GM19468 (cell line): ENCODE measurements at regions not wholly inside any gene's neighbourhood (a gene's known extent, or its start where the extent isn't known, plus 50 kb on each side); places are given as distances from the start of the nearest gene placed in this dataset.
"Not testable (repeated sequence)": the region's sequence is repeated elsewhere in the genome, so short reads cannot be mapped to it uniquely, and the experiment has no call there.

Source experiments
- ATAC-seq: cut with Tn5 transposase; IDR thresholded peaks from one replicate; pipeline ENCODE4 v1.9.1; 2021; ENCODE audit warnings: mild to moderate bottlenecking, moderate library complexity, moderate number of reproducible peaks; ENCODE audit not compliant: unreplicated experiment; ENCODE audit errors: extremely low read depth

GRCh38 chr10:81679291-81679690 lies 195.7 kb upstream of the NRG3 start:
- no peak for ATAC-seq

- no peak for ATAC-seq
Observed at GRCh38 chr10:81680359-81680758, 194.6 kb upstream of the NRG3 start.

- no peak for ATAC-seq
Observed at GRCh38 chr10:81688459-81688858, 186.5 kb upstream of the NRG3 start.

GRCh38 chr10:81696609-81697388 lies 178.2 kb upstream of the NRG3 start:
- no peak for ATAC-seq

- ATAC-seq, result no peak
Observed at GRCh38 chr10:81704596-81704995, 170.4 kb upstream of the NRG3 start.

GRCh38 chr10:81708416-81708815 lies 166.6 kb upstream of the NRG3 start:
- ATAC-seq, result no peak

- ATAC-seq, result no peak
Observed at GRCh38 chr10:81708929-81709328, 166.1 kb upstream of the NRG3 start.

- no peak for ATAC-seq
Observed at GRCh38 chr10:81722399-81722798, 152.6 kb upstream of the NRG3 start.

GRCh38 chr10:81724431-81724830 lies 150.6 kb upstream of the NRG3 start:
- no peak for ATAC-seq

- ATAC-seq, result no peak
Observed at GRCh38 chr10:81725851-81726250, 149.1 kb upstream of the NRG3 start.

GRCh38 chr10:81728692-81729091 lies 146.3 kb upstream of the NRG3 start:
- no peak for ATAC-seq

- no peak for ATAC-seq
Observed at GRCh38 chr10:81730891-81731290, 144.1 kb upstream of the NRG3 start.

GRCh38 chr10:81733542-81733941 lies 141.5 kb upstream of the NRG3 start:
- ATAC-seq, result no peak

- not testable (repeated sequence) for ATAC-seq
Observed at GRCh38 chr10:81735167-81735566, 139.8 kb upstream of the NRG3 start.

GRCh38 chr10:81759111-81759510 lies 115.9 kb upstream of the NRG3 start:
- no peak for ATAC-seq

- ATAC-seq, result no peak
Observed at GRCh38 chr10:81784111-81784597, 90.8 kb upstream of the NRG3 start.

GRCh38 chr10:81792729-81793128 lies 82.3 kb upstream of the NRG3 start:
- no peak for ATAC-seq

- no peak for ATAC-seq
Observed at GRCh38 chr10:81806842-81807241, 68.2 kb upstream of the NRG3 start.

- no peak for ATAC-seq
Observed at GRCh38 chr10:81814842-81815241, 60.2 kb upstream of the NRG3 start.

GRCh38 chr10:81817596-81818170 lies 57.3 kb upstream of the NRG3 start:
- ATAC-seq, result no peak

- ATAC-seq, result no peak
Observed at GRCh38 chr10:81820418-81820817, 54.6 kb upstream of the NRG3 start.
